NT2/D1 (cell line): ENCODE measurements at regions not wholly inside any gene's neighbourhood (a gene's known extent, or its start where the extent isn't known, plus 50 kb on each side); places are given as distances from the start of the nearest gene placed in this dataset.

ENCODE experiments used
- YY1 ChIP-seq: IDR thresholded peaks from 2 replicates; pipeline ENCODE4 v1.6.1; 2011; ENCODE audit not compliant: insufficient read length, insufficient read depth
- ZNF274 ChIP-seq: IDR thresholded peaks from 2 replicates; pipeline ENCODE4 v1.6.1; 2011; ENCODE audit warnings: mild to moderate bottlenecking, low read depth, low read length

DNA sequence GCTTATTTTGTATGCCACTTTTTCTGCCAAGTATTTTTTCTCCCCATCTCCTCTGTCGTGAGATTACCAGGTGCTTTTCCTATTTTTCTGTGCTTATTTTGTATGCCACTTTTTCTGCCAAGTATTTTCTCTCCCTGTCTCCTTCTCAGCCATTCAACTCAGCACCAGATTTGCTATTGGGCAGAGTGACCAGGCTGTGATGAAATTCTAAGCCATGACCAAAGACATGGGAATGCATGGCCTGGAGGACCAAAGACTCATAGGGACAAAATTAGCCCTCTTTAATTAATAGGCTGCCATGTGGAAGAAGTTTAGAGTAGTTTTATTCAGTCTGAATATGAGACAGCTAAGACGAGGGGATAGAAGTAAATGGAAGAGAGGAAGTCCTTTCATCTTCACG, 257.4 kb downstream of the SQOR start:
- TF ChIP-seq ZNF274 (no peak), YY1 (no peak)
